Thyroid gland (tissue), 4 donors: ENCODE measurements at regions not wholly inside any gene's neighbourhood (a gene's known extent, or its start where the extent isn't known, plus 50 kb on each side); places are given as distances from the start of the nearest gene placed in this dataset.
A peak's percentile ranks its signal among the peaks of the same experiment; 100 is the strongest.

Source experiments
- DNase-seq, 2 donors: peaks; one replicate each; pipeline ENCODE4 v3.0.0-alpha.2; 2019
- H3K27ac ChIP-seq, 3 donors: fragments of 200-600 bp; sonication (generic); 1 replicate in 2 of 3; 2 replicates in 1 of 3; pipeline ENCODE4 v1.5.1; 2016 to 2019; ENCODE audit warnings: mild to moderate bottlenecking in 1 of 3, moderate library complexity in 1 of 3
- H3K27me3 ChIP-seq: fragments of 200-600 bp; sonication (generic); one replicate; pipeline ENCODE4 v1.5.1; 2019
- H3K36me3 ChIP-seq, 2 donors: fragments of 200-600 bp; sonication (generic); one replicate each; pipeline ENCODE4 v1.5.1; 2016 to 2019
- H3K4me1 ChIP-seq, 2 donors: fragments of 200-600 bp; sonication (generic); one replicate each; pipeline ENCODE4 v1.5.1; 2017 to 2019
- H3K4me3 ChIP-seq, 3 donors: fragments of 200-600 bp; sonication (generic); replicated peaks in 1 of 3; 1 replicate in 2 of 3; 2 replicates in 1 of 3; pipeline ENCODE4 v1.5.1; 2016; ENCODE audit warnings: mild to moderate bottlenecking in 1 of 3
- H3K9me3 ChIP-seq: fragments of 200-600 bp; sonication (generic); one replicate; pipeline ENCODE4 v1.5.1; 2017
- POLR2A ChIP-seq, 2 donors: fragments of 450-650 bp; IDR thresholded peaks; one replicate each; pipeline ENCODE4 v1.6.1; 2017; ENCODE audit warnings: antibody characterized with exemption in 2 of 2, mild to moderate bottlenecking in 2 of 2, moderate library complexity in 1 of 2
- WGBS, 2 donors: methylation state at CpG; one replicate each; pipeline ENCODE4 v1.1.5; 2017; 5-methylcytosine and 5-hydroxymethylcytosine counted together
- intact Hi-C: fragments of 100-400 bp; cut with DNase I; formaldehyde crosslinking; loops from one replicate; pipeline ENCODE4 v1.15.1; 2023
- TF ChIP-seq, protein P1 (sequence below), 6 experiments: fragments of 200-600 bp in 3 of 6; fragments of 450-650 bp in 3 of 6; sonication (generic) in 3 of 6; IDR thresholded peaks; one replicate each; pipeline ENCODE4 v1.5.1; 2016 to 2019; ENCODE audit warnings: antibody characterized with exemption in 6 of 6, mild to moderate bottlenecking in 2 of 6, inconsistent platforms in 1 of 6, moderate library complexity in 1 of 6

DNA sequence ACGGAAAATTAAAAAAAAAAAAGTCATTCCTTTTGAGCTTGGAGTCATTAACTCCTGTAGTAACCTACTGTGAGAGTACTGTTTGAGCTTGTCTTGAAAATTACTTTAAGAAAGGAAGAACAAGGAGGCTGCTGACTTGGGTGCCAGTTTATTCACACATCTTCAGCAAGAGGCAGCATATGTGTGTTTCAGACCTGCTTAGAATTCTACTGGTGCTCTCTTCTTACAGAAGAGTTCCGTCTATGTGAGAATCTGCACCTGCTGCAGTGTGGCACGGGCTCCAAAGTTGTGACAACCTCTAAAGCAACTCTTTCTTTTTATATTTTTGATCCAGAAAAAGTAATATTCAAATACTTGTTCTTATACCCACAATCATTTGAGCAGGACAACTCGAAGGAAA, 117.4 kb upstream of the SOX4 start:
- Histone ChIP-seq H3K4me1 (peaks cover 0 to 3% of the 10 kb centered on the region in 2 donors), H3K9me3 (no peaks in the 10 kb centered on the region), H3K4me3 (no peak overlapping the region), H3K27ac (no peak overlapping the region), H3K36me3 (no peaks in the 10 kb centered on the region), H3K27me3 (no peaks in the 10 kb centered on the region)
- 80 to 88% methylated on average over 4 of the region's 4 CpGs for WGBS, 2 donors
- no peak for TF ChIP-seq POLR2A (IDR thresholded peaks at IDR 0.05)
- TF ChIP-seq, protein P1, sequence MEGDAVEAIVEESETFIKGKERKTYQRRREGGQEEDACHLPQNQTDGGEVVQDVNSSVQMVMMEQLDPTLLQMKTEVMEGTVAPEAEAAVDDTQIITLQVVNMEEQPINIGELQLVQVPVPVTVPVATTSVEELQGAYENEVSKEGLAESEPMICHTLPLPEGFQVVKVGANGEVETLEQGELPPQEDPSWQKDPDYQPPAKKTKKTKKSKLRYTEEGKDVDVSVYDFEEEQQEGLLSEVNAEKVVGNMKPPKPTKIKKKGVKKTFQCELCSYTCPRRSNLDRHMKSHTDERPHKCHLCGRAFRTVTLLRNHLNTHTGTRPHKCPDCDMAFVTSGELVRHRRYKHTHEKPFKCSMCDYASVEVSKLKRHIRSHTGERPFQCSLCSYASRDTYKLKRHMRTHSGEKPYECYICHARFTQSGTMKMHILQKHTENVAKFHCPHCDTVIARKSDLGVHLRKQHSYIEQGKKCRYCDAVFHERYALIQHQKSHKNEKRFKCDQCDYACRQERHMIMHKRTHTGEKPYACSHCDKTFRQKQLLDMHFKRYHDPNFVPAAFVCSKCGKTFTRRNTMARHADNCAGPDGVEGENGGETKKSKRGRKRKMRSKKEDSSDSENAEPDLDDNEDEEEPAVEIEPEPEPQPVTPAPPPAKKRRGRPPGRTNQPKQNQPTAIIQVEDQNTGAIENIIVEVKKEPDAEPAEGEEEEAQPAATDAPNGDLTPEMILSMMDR (IDR thresholded peaks at IDR 0.05), result no peak
- no peak for DNase-seq
- intact Hi-C loops, result no loop called here

DNA sequence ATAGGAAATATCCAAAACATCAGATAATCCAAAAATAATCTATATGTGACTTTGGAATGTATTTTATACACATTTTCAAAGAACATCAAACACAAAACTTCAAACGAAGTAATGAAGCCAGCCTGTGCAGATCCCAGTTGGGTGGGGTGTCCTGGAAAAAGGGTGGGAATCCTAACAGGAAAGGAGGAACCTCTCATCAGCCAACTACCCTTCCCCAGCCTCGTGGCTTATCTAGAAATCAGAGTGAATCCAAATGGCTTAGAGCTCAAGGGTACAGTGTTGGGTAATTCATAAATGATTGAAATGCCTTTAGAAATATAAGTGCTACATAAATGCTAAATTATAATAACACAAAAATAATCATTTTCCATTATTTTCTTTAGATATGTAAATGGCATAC, 115.1 kb upstream of the SOX4 start:
- no peak overlapping the region for H3K4me3 ChIP-seq
- no peaks in the 10 kb centered on the region for H3K9me3 ChIP-seq
- intact Hi-C loops, result no loop called here
- peaks cover 0 to 3% of the 10 kb centered on the region in 2 donors for H3K4me1 ChIP-seq
- WGBS, 2 donors, result 65 to 77% methylated on average over 2 of the region's 2 CpGs
- DNase-seq, result no peak
- H3K36me3 ChIP-seq, result no peaks in the 10 kb centered on the region
- H3K27me3 ChIP-seq, result no peaks in the 10 kb centered on the region
- no peak for TF ChIP-seq POLR2A (IDR thresholded peaks at IDR 0.05)
- no peak overlapping the region for H3K27ac ChIP-seq

DNA sequence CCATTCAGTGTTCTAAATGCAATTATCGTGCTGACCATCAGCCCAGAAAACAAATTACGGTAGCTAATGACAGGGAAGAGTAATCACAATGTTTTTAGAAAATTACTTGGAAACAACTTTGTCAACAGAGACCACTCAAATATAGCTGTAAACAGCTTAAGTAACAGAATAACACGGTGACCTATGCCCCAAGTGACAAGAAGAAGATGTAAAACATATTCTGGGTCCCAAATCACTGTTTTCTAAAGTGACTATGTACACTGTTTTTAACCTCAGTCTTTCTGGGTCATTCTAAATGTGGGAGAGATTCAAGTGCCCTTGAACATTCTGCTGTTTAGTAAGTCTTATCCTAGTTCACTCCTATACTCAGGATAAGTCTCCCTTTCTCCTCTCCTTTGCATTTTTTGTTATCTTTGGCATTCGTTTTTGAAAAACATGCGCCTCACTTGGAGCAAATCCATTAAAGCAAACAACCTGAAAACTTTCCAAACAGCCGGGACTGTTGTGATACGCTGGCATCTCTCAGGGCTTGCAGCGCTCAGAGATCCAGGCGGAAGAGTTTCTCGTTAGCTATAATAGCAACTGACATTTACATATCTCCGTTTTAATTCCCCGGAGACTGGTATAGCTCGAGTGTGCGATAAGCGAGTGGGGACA, 114.5 kb upstream of the SOX4 start:
- H3K27ac ChIP-seq, result no peak overlapping the region
- peak; percentile 30 to 32 for DNase-seq
- intact Hi-C loops, result no loop called here
- TF ChIP-seq, protein P1 (IDR thresholded peaks at IDR 0.05), result no peak
- peak overlapping the region in 1 of 3 donors; percentile 5 for H3K4me3 ChIP-seq
- H3K27me3 ChIP-seq, result no peaks in the 10 kb centered on the region
- H3K9me3 ChIP-seq, result no peaks in the 10 kb centered on the region
- H3K36me3 ChIP-seq, result no peaks in the 10 kb centered on the region
- 24 to 26% methylated on average over 15 of the region's 15 CpGs for WGBS, 2 donors
- H3K4me1 ChIP-seq, result peaks cover 0 to 3% of the 10 kb centered on the region in 2 donors

DNA sequence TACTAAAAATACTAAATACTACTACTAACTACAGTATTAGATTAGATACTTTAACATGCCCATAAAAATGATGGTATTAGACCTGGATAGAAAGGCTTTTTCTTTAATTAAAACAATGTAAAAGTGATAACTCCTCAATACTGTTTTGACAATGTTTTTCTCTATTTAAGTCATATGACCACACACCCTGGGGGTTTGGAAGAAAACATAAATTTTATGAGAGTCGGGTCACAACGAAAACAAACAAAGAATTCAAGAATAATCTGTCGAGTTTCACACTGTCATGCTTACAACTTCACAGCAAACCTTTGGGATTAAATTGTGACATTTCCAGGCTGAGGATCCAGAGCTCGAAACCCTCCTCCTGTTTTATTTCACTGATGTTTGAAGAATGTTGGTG, 107.4 kb upstream of the SOX4 start:
- Histone ChIP-seq H3K27ac (no peak overlapping the region), H3K4me3 (no peak overlapping the region), H3K4me1 (no peaks in the 10 kb centered on the region), H3K9me3 (no peaks in the 10 kb centered on the region), H3K36me3 (no peaks in the 10 kb centered on the region), H3K27me3 (no peaks in the 10 kb centered on the region)
- TF ChIP-seq POLR2A (IDR thresholded peaks at IDR 0.05), result no peak
- TF ChIP-seq, protein P1 (IDR thresholded peaks at IDR 0.05), result no peak
- 71 to 75% methylated on average over 4 of the region's 4 CpGs for WGBS, 2 donors
- intact Hi-C loops, result no loop called here
- no peak for DNase-seq

DNA sequence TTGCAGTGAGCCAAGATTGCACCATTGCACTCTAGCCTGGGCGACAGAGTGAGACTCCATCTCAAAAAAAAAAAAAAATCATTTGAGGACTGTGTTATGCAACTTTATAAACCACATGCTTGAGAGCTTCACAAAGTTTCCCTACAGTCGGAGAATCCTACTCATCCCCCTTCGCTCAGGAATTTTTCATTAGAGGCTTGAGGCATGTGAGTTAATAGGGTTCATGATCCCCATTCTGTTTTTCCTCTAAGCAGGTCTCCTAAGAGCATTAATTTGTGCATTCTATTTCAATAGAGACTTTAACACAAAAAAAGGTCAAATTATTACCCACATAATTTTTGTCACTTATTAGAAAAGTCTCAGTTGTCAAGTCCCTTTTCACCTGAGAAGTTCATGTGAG, 103.7 kb upstream of the SOX4 start:
- WGBS, 2 donors, result 94% methylated on average over 3 of the region's 3 CpGs
- no peak for TF ChIP-seq POLR2A (IDR thresholded peaks at IDR 0.05)
- TF ChIP-seq, protein P1 (IDR thresholded peaks at IDR 0.05), result no peak

More for the DNA sequence above, 103.7 kb upstream of the SOX4 start:
- Histone ChIP-seq H3K36me3 (no peaks in the 10 kb centered on the region), H3K27me3 (no peaks in the 10 kb centered on the region), H3K9me3 (no peaks in the 10 kb centered on the region), H3K4me1 (no peaks in the 10 kb centered on the region), H3K4me3 (no peak overlapping the region), H3K27ac (no peak overlapping the region)
- DNase-seq, result no peak
- intact Hi-C loops, result no loop called here
